Thyroid gland (tissue), 4 donors: ENCODE measurements at regions not wholly inside any gene's neighbourhood (a gene's known extent, or its start where the extent isn't known, plus 50 kb on each side); places are given as distances from the start of the nearest gene placed in this dataset.

Experiments
- POLR2A ChIP-seq, 2 donors: fragments of 450-650 bp; IDR thresholded peaks; one replicate each; pipeline ENCODE4 v1.6.1; 2017; ENCODE audit warnings: antibody characterized with exemption in 2 of 2, mild to moderate bottlenecking in 2 of 2, moderate library complexity in 1 of 2
- TF ChIP-seq, protein P1 (sequence below), 6 experiments: fragments of 200-600 bp in 3 of 6; fragments of 450-650 bp in 3 of 6; sonication (generic) in 3 of 6; IDR thresholded peaks; one replicate each; pipeline ENCODE4 v1.5.1; 2016 to 2019; ENCODE audit warnings: antibody characterized with exemption in 6 of 6, mild to moderate bottlenecking in 2 of 6, inconsistent platforms in 1 of 6, moderate library complexity in 1 of 6

GRCh38 chr9:87381746-87382145 is 115.9 kb upstream of the DAPK1 start:
- no peak for TF ChIP-seq POLR2A (IDR thresholded peaks at IDR 0.05)
- TF ChIP-seq, protein P1, sequence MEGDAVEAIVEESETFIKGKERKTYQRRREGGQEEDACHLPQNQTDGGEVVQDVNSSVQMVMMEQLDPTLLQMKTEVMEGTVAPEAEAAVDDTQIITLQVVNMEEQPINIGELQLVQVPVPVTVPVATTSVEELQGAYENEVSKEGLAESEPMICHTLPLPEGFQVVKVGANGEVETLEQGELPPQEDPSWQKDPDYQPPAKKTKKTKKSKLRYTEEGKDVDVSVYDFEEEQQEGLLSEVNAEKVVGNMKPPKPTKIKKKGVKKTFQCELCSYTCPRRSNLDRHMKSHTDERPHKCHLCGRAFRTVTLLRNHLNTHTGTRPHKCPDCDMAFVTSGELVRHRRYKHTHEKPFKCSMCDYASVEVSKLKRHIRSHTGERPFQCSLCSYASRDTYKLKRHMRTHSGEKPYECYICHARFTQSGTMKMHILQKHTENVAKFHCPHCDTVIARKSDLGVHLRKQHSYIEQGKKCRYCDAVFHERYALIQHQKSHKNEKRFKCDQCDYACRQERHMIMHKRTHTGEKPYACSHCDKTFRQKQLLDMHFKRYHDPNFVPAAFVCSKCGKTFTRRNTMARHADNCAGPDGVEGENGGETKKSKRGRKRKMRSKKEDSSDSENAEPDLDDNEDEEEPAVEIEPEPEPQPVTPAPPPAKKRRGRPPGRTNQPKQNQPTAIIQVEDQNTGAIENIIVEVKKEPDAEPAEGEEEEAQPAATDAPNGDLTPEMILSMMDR (IDR thresholded peaks at IDR 0.05) = no peak
